ENCODE measurements at regions not wholly inside any gene's neighbourhood (a gene's known extent, or its start where the extent isn't known, plus 50 kb on each side); places are given as distances from the start of the nearest gene placed in this dataset.

DNA sequence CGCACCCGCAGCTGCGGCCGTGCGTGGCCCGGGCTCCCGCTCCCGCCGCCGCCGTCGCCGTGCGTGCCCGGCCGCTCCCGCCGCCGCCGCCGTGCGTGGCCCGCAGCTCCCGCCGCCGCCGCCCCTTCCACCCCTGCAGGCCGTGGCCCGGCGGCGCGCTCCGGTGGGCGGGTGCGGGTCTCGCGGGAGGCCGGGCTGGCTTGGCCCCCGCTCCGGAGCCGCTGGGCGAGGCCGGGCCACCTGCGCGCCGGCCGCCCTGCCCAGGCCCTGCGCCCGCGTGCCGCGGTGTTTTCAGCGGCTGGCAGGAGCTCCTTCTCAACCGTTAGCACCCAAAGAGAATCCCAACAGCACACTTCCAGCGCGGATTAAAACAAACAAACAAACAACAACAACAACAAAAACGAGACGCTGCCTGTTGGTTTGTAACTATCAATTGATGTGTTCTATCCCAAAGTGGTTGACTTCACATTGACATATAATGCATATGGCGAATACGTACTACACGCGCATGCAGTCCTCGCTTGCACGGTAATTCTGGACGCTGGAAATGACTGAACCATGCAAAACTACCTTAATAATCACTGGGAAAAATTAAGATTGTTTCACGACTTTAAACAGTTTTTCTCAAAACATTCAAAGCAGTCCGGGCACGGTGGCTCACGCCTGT is 113.7 kb upstream of the GOLGA8J start:
- Histone ChIP-seq H3T11ph (ENCODE audit: low read length) (no peak overlapping the region), H3K23me2 (ENCODE audit: insufficient read length, low read depth, low read length, poor library complexity, severe bottlenecking) (peaks cover 6% of the 10 kb centered on the region), H2BK15ac (ENCODE audit: low read depth, low read length) (no peak overlapping the region; the same call in 1 of the 2 replicates), H3K23ac (ENCODE audit: insufficient read length, low read depth, low read length) (no peak overlapping the region), H4K91ac (ENCODE audit: insufficient read length, low read depth, low read length) (no peak overlapping the region), H3K18ac (ENCODE audit: insufficient read length, low read depth, low read length) (no peak overlapping the region), H2BK12ac (ENCODE audit: insufficient read length, low read depth, low read length) (no peak overlapping the region), H2BK20ac (ENCODE audit: low read depth, low read length, poor library complexity, severe bottlenecking) (no peak overlapping the region), H3K4ac (ENCODE audit: low read depth, low read length) (no peak overlapping the region), H4K5ac (ENCODE audit: insufficient read length, low read depth, low read length) (no peak overlapping the region), H2BK120ac (ENCODE audit: low read depth, low read length, poor library complexity, severe bottlenecking) (no peak overlapping the region), H3K4me1 (ENCODE audit: insufficient read depth, low read length) (no peaks in the 10 kb centered on the region), H3K27ac (ENCODE audit: insufficient read length, low read depth, low read length) (no peak overlapping the region), H3K79me1 (ENCODE audit: insufficient read depth, low read depth, low read length, poor library complexity, severe bottlenecking) (no peaks in the 10 kb centered on the region), H2AK5ac (ENCODE audit: insufficient read length, low read length) (no peak overlapping the region), H3K56ac (ENCODE audit: insufficient read length, low read depth, low read length) (no peak overlapping the region), H3K14ac (ENCODE audit: insufficient read depth, low read length) (0 out of 2 replicates have a peak overlapping the region, but pooled peaks have one; percentile 63), H3K9me3 (ENCODE audit: control insufficient read depth, low read depth, low read length) (no peaks in the 10 kb centered on the region), H3K4me2 (ENCODE audit: insufficient read depth, insufficient read length, low read length) (peak overlapping the region; percentile 60), H3K27me3 (ENCODE audit: insufficient read depth, low read length) (peaks cover 17% of the 10 kb centered on the region; the same call in 1 of the 2 replicates), H3K9ac (ENCODE audit: extremely low read depth, insufficient read length, low read length) (no peak overlapping the region), H2AFZ (ENCODE audit: low read length) (no peak overlapping the region), H3K79me2 (ENCODE audit: insufficient read depth, low read length) (no peaks in the 10 kb centered on the region), H4K20me1 (ENCODE audit: control insufficient read depth, insufficient read depth, insufficient read length) (no peaks in the 10 kb centered on the region), H2BK5ac (ENCODE audit: insufficient read length, low read length) (no peak overlapping the region), H4K8ac (replicated peaks; ENCODE audit: insufficient read length, low read depth, low read length) (no peak overlapping the region)
- TF ChIP-seq, protein P1, sequence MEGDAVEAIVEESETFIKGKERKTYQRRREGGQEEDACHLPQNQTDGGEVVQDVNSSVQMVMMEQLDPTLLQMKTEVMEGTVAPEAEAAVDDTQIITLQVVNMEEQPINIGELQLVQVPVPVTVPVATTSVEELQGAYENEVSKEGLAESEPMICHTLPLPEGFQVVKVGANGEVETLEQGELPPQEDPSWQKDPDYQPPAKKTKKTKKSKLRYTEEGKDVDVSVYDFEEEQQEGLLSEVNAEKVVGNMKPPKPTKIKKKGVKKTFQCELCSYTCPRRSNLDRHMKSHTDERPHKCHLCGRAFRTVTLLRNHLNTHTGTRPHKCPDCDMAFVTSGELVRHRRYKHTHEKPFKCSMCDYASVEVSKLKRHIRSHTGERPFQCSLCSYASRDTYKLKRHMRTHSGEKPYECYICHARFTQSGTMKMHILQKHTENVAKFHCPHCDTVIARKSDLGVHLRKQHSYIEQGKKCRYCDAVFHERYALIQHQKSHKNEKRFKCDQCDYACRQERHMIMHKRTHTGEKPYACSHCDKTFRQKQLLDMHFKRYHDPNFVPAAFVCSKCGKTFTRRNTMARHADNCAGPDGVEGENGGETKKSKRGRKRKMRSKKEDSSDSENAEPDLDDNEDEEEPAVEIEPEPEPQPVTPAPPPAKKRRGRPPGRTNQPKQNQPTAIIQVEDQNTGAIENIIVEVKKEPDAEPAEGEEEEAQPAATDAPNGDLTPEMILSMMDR (conservative IDR thresholded peaks at IDR 0.05): no peak
- peaks cover 3% of the 10 kb centered on the region in 2 experiments; a peak in 1 of 4 replicates for H3K4me1 Mint-ChIP-seq
- DNase-seq: no peak
- H3K9me3 Mint-ChIP-seq: peaks cover 4 to 6% of the 10 kb centered on the region in 2 experiments; a peak in 2 of 5 replicates
- WGBS (ENCODE audit: extremely low coverage, insufficient read length, low lambda C conversion rate): no CpG with 5 or more reads among the region's 69 CpGs
- no peak overlapping the region for H3K27ac Mint-ChIP-seq
- H3K4me3 Mint-ChIP-seq: peak overlapping the region; percentile 56 to 79
- 0 out of 7 replicates have a peak, but pooled peaks cover 0 to 10% (median 6%) of the 10 kb centered on the region in 3 experiments for H3K36me3 Mint-ChIP-seq (ENCODE audit: insufficient read depth in 1 of 3, low read depth in 3 of 3)
- H3K27me3 Mint-ChIP-seq (ENCODE audit: low read depth): peaks cover 57% of the 10 kb centered on the region
